ENCODE measurements at regions not wholly inside any gene's neighbourhood (a gene's known extent, or its start where the extent isn't known, plus 50 kb on each side); places are given as distances from the start of the nearest gene placed in this dataset.
"Not testable (repeated sequence)": the region's sequence is repeated elsewhere in the genome, so short reads cannot be mapped to it uniquely, and the experiment has no call there.

DNA sequence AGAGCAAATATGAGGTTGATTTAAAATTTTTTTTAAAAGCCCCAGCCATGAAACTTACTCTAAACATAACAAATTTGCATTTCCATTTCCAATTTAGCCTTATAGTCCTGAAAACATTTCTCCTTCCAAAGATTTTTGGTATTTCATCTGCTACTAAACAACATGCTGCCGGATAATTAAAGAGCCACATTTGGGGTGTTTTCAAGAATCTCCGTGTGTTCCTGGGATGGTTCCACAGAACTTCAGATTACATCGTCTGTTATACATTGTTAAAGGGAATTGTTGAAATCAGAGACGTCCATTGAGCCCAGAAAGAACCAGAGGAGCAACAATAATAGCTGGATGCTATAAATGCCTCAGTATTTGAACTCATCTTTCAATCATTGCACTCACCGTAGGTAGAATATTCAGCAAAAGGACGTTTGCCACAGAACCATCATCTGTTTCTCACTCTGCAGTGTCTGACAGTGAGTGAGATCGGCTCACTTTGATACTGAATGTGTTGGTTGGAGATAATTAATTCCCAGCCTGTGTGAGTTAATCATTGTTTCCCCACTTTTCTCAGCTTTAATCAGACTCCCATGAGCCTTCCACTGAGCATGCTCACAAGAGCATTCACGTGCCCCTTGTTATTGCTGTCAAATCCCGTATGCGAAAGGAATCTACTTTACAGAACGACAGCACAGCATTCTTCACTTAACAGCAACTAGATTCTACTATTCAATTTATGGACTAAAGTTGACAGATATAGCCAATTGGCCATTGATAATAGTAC lies 128.4 kb upstream of the PALS2 start:
- Histone ChIP-seq H3K27me3 (no peaks in the 10 kb centered on the region), H3K36me3 (no peaks in the 10 kb centered on the region), H3K27ac (no peak overlapping the region), H3K4me3 (no peak overlapping the region), H3K4me1 (no peaks in the 10 kb centered on the region), H3K9me3 (no peaks in the 10 kb centered on the region)
- no peak for DNase-seq
- TF ChIP-seq EP300 (IDR thresholded peaks at IDR 0.05) = no peak
- 77 to 81% (median 78%) methylated on average over 11 of the region's 11 CpGs for WGBS, 5 donors
- intact Hi-C loops (cut with DNase I; ENCODE audit: low total_unique reads) = no loop called here

DNA sequence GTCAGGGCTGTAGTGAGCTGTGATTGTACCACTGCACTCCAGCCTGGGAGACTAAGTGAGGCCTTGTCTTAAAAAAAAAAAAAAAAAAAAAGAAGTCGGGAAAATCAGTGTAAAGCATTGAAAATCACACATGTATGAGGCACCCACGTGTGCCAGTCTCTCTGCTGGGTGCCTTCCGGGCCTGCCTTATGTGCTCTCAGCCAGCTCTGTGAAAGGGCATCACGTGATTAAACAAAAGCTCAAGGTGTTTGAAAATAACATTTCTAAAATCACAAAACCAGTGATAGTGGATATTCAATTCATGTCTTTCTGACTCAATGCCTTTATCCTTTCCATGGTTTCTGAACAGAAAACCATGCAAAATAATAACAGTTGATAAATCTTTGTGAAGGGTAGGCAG lies 125.2 kb upstream of the PALS2 start:
- H3K36me3 ChIP-seq = no peaks in the 10 kb centered on the region
- H3K4me3 ChIP-seq = no peak overlapping the region
- H3K4me1 ChIP-seq = no peaks in the 10 kb centered on the region
- H3K27ac ChIP-seq = no peak overlapping the region
- intact Hi-C loops (cut with DNase I; ENCODE audit: low total_unique reads) = no loop called here
- WGBS, 5 donors = 35 to 56% (median 53%) methylated on average over 4 of the region's 4 CpGs
- no peaks in the 10 kb centered on the region for H3K27me3 ChIP-seq
- no peak for DNase-seq
- TF ChIP-seq, protein P1, sequence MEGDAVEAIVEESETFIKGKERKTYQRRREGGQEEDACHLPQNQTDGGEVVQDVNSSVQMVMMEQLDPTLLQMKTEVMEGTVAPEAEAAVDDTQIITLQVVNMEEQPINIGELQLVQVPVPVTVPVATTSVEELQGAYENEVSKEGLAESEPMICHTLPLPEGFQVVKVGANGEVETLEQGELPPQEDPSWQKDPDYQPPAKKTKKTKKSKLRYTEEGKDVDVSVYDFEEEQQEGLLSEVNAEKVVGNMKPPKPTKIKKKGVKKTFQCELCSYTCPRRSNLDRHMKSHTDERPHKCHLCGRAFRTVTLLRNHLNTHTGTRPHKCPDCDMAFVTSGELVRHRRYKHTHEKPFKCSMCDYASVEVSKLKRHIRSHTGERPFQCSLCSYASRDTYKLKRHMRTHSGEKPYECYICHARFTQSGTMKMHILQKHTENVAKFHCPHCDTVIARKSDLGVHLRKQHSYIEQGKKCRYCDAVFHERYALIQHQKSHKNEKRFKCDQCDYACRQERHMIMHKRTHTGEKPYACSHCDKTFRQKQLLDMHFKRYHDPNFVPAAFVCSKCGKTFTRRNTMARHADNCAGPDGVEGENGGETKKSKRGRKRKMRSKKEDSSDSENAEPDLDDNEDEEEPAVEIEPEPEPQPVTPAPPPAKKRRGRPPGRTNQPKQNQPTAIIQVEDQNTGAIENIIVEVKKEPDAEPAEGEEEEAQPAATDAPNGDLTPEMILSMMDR (IDR thresholded peaks at IDR 0.05) = no peak
- TF ChIP-seq POLR2A (IDR thresholded peaks at IDR 0.05) = no peak
- no peak for TF ChIP-seq EP300 (IDR thresholded peaks at IDR 0.05)
- no peak for TF ChIP-seq POLR2AphosphoS5 (IDR thresholded peaks at IDR 0.05)
- H3K9me3 ChIP-seq = no peaks in the 10 kb centered on the region

DNA sequence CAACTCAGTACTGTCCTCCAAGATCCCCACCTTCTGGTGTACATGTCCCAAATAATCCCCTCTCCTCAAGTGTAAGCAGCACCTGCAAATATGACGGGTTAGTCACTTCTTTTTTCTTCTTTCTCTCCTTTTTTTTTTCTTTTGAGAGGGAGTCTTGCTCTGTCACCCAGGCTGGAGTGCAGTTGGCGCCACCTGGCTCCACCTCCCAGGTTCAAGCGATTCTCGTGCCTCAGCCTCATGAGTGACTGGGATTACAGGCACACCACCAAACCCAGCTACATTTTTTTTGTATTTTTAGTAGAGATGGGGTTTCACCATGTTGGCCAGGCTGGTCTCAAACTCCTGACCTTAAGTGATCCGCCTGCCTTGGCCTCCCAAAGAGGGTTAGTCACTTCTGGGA lies 123.8 kb upstream of the PALS2 start:
- H3K27ac ChIP-seq; H3K27me3 ChIP-seq; H3K36me3 ChIP-seq; H3K4me1 ChIP-seq; H3K4me3 ChIP-seq; H3K9me3 ChIP-seq; DNase-seq; intact Hi-C loops (cut with DNase I; ENCODE audit: low total_unique reads): not testable (repeated sequence)
- WGBS, 5 donors = 81 to 93% (median 84%) methylated on average over 5 of the region's 5 CpGs

DNA sequence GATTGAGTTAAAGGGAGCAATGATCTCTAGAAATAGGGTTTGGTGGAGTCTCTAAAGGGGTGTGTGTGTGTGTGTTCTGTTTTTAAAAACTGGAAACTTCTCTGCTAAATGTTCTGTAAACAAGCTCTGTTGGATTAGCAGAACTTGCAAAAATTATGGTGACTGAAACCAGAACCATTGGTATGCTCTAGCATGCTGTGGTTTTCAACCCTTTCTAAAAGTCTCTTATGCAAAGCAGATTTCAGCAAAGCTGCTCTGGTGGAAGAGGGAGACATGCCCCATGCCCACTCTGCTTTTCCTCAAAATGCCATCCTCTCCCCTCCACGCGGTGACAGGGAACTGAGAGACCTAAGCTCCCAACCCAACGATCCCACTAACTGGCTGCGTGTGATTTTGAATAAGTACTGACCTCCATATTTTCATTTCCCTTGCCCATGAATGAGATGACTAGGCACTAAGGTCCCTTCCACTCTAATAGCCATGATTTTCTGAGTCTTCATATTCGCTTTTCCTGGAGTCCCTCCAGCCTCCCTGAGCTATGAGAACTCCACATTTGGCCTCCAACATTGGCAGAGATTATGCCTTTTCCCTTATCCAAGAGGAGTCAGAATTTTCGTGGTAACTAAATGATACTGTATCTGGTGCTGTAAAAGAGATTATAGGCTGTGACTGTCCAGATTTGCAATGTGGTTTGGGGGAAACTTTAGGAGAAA lies 117.3 kb upstream of the PALS2 start:
- H3K4me3 ChIP-seq = no peak overlapping the region
- no peaks in the 10 kb centered on the region for H3K36me3 ChIP-seq
- H3K27ac ChIP-seq = no peak overlapping the region
- TF ChIP-seq, protein P1 (IDR thresholded peaks at IDR 0.05) = no peak
- TF ChIP-seq POLR2A (IDR thresholded peaks at IDR 0.05) (no peak), POLR2AphosphoS5 (IDR thresholded peaks at IDR 0.05) (no peak), EP300 (IDR thresholded peaks at IDR 0.05) (no peak)
- peaks cover 0 to 19% (median 6%) of the 10 kb centered on the region in 4 donors for H3K4me1 ChIP-seq
- intact Hi-C loops (cut with DNase I; ENCODE audit: low total_unique reads) = no loop called here
- 59 to 76% (median 68%) methylated on average over 6 of the region's 6 CpGs for WGBS, 5 donors
- no peaks in the 10 kb centered on the region for H3K9me3 ChIP-seq
- H3K27me3 ChIP-seq = no peaks in the 10 kb centered on the region
- DNase-seq = no peak

DNA sequence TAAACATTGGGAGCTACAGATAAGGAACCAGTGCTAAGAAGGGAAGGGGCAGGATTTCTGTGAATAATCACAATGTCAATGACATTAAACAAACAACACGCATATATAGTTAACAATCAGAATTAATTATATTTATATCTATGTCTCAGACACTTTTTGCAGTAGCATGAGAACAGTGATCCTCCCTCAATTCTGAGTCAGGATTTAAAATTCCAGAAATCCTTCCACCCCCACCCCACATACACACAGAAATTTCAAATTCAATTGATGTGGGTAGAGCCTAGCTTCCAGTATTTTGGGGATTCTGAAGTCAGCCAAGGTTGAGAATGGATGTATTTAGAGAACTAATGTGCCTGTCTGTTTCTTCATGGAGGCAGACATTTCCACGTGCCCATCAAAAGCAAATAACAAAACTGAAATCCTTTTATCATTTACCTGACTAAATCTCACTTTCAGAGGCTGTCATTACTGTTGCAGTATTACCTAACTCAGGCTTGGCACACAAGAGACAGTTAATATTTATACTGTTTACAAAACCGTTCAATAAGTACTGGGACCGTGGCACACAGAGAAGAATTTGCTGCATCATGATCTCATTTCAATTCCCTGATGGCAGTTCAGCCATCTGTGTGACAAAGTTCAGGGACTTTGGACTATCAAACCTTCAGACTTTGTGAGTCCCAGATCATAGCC lies 116.6 kb upstream of the PALS2 start:
- WGBS, 5 donors = 11 to 16% (median 14%) methylated on average over 4 of the region's 4 CpGs
- Histone ChIP-seq H3K27me3 (no peaks in the 10 kb centered on the region), H3K27ac (no peak overlapping the region), H3K9me3 (no peaks in the 10 kb centered on the region), H3K4me3 (no peak overlapping the region), H3K4me1 (peaks cover 0 to 19% (median 6%) of the 10 kb centered on the region in 4 donors), H3K36me3 (no peaks in the 10 kb centered on the region)
- DNase-seq = peak in 1 of 2 donors; percentile 25
- intact Hi-C loops (cut with DNase I; ENCODE audit: low total_unique reads) = no loop called here
- TF ChIP-seq, protein P1 (IDR thresholded peaks at IDR 0.05) = no peak
- TF ChIP-seq POLR2A (IDR thresholded peaks at IDR 0.05) = no peak
- TF ChIP-seq EP300 (IDR thresholded peaks at IDR 0.05) = no peak

Measured in stomach (tissue), 8 donors.